Transverse colon (tissue), 4 donors: ENCODE measurements at regions not wholly inside any gene's neighbourhood (a gene's known extent, or its start where the extent isn't known, plus 50 kb on each side); places are given as distances from the start of the nearest gene placed in this dataset.

Experiments
- DNase-seq: peaks from one replicate; pipeline ENCODE4 v3.0.0-alpha.2; 2019
- H3K27ac ChIP-seq, 4 donors: fragments of 200-600 bp; sonication (generic); 2 replicates each; pipeline ENCODE4 v1.5.1; 2016 to 2018; ENCODE audit warnings: inconsistent platforms in 4 of 4
- H3K27me3 ChIP-seq: fragments of 200-600 bp; sonication (generic); 2 replicates; pipeline ENCODE4 v1.5.1; 2017; ENCODE audit warnings: inconsistent platforms
- H3K36me3 ChIP-seq, 4 donors: fragments of 200-600 bp; sonication (generic); 2 replicates each; pipeline ENCODE4 v1.5.1; 2017 to 2019; ENCODE audit warnings: inconsistent platforms in 4 of 4
- H3K4me1 ChIP-seq, 4 donors: fragments of 200-600 bp; sonication (generic); 2 replicates each; pipeline ENCODE4 v1.5.1; 2017 to 2020; ENCODE audit warnings: inconsistent platforms in 4 of 4
- H3K4me3 ChIP-seq, 4 donors: fragments of 200-600 bp; sonication (generic); 1 replicate in 1 of 4; 2 replicates in 3 of 4; pipeline versions ENCODE4 v1.5.1 to v1.6.1; 2017 to 2019; ENCODE audit warnings: inconsistent platforms in 4 of 4
- H3K9me3 ChIP-seq, 2 donors: fragments of 200-600 bp; sonication (generic); 2 replicates each; pipeline ENCODE4 v1.5.1; 2017 to 2019; ENCODE audit warnings: inconsistent platforms in 2 of 2
- CTCF ChIP-seq, 5 experiments: fragments of 200-600 bp in 3 of 5; fragments of 450-650 bp in 2 of 5; sonication (generic) in 3 of 5; IDR thresholded peaks; 1 replicate in 2 of 5; 2 replicates in 3 of 5; pipeline ENCODE4 v1.5.1; 2016 to 2017; ENCODE audit warnings: antibody characterized with exemption in 5 of 5, inconsistent platforms in 3 of 5, mild to moderate bottlenecking in 2 of 5, moderate library complexity in 1 of 5
- EP300 ChIP-seq: sonication (generic); formaldehyde crosslinking; IDR thresholded peaks from one replicate; pipeline ENCODE4 v1.6.1; 2017; ENCODE audit warnings: antibody characterized with exemption, low read depth
- POLR2A ChIP-seq: fragments of 450-650 bp; IDR thresholded peaks from one replicate; pipeline ENCODE4 v1.6.1; 2016; ENCODE audit warnings: antibody characterized with exemption, mild to moderate bottlenecking, moderate library complexity
- POLR2AphosphoS5 ChIP-seq, 3 donors: sonication (generic); formaldehyde crosslinking; IDR thresholded peaks; one replicate each; pipeline ENCODE4 v1.6.1; 2016; ENCODE audit warnings: antibody characterized with exemption in 3 of 3
- WGBS, 2 donors: methylation state at CpG; one replicate each; pipeline ENCODE4 v1.1.5; 2018; ENCODE audit warnings: low coverage in 1 of 2; 5-methylcytosine and 5-hydroxymethylcytosine counted together
- in situ Hi-C, 4 donors: fragments of 200-750 bp; cut with MboI; loops; one replicate each; pipeline versions ENCODE4 v1.15.0 to v1.15.1; 2017; ENCODE audit warnings: low sequenced_read_pairs in 3 of 4, low pct_ligation_motif_present in 1 of 4, low pct_unique_long_range_greater_than_20kb in 1 of 4
- intact Hi-C: fragments of 100-400 bp; cut with DNase I; formaldehyde crosslinking; loops from one replicate; pipeline ENCODE4 v1.15.1; 2023; ENCODE audit warnings: low total_unique reads

GRCh38 chr2:72041638-72042111 lies 106.0 kb downstream of the CYP26B1 start:
- TF ChIP-seq EP300: no peak
- no peak for TF ChIP-seq CTCF (IDR thresholded peaks at IDR 0.05)
- H3K27ac ChIP-seq: no peak overlapping the region
- in situ Hi-C loops (no loop called here), intact Hi-C loops (no loop called here)
- no peaks in the 10 kb centered on the region for H3K36me3 ChIP-seq
- no peak overlapping the region for H3K4me3 ChIP-seq
- no peaks in the 10 kb centered on the region for H3K4me1 ChIP-seq
- DNase-seq: no peak
- 37% methylated on average over 3 of the region's 5 CpGs; no CpG with 5 or more reads in 1 of the 2 donors for WGBS, 2 donors
- peaks cover 8 to 13% of the 10 kb centered on the region in 2 donors for H3K9me3 ChIP-seq
- no peaks in the 10 kb centered on the region for H3K27me3 ChIP-seq

GRCh38 chr2:72040629-72041571 lies 106.8 kb downstream of the CYP26B1 start:
- no peaks in the 10 kb centered on the region for H3K27me3 ChIP-seq
- DNase-seq: no peak
- intact Hi-C loops (no loop called here), in situ Hi-C loops (no loop called here)
- H3K4me1 ChIP-seq: no peaks in the 10 kb centered on the region
- no peaks in the 10 kb centered on the region for H3K36me3 ChIP-seq
- H3K9me3 ChIP-seq: peaks cover 8 to 13% of the 10 kb centered on the region in 2 donors
- H3K27ac ChIP-seq: no peak overlapping the region
- H3K4me3 ChIP-seq: no peak overlapping the region
- no peak for TF ChIP-seq POLR2AphosphoS5 (IDR thresholded peaks at IDR 0.05)
- no peak for TF ChIP-seq EP300
- no peak for TF ChIP-seq CTCF (IDR thresholded peaks at IDR 0.05)
- TF ChIP-seq POLR2A: no peak
- whole genome bisulfite sequencing, 2 donors: 72 to 83% methylated on average over 8 to 12 of the region's 12 CpGs

GRCh38 chr2:72038524-72038923 lies 109.1 kb downstream of the CYP26B1 start:
- no peaks in the 10 kb centered on the region for H3K4me1 ChIP-seq
- TF ChIP-seq CTCF (IDR thresholded peaks at IDR 0.05) (no peak), POLR2AphosphoS5 (IDR thresholded peaks at IDR 0.05) (no peak), EP300 (no peak)
- no peak overlapping the region for H3K4me3 ChIP-seq
- DNase-seq: no peak
- H3K36me3 ChIP-seq: no peaks in the 10 kb centered on the region
- H3K27ac ChIP-seq: no peak overlapping the region
- peaks cover 0 to 4% of the 10 kb centered on the region in 2 donors for H3K9me3 ChIP-seq
- in situ Hi-C loops: no loop called here
- 76 to 91% methylated on average over 4 to 5 of the region's 5 CpGs for WGBS, 2 donors
- no peaks in the 10 kb centered on the region for H3K27me3 ChIP-seq
- intact Hi-C loops: loop anchor here (2.0 kb wide), 1 partner anchor 18 kb away; no protein-coding TSS in a partner anchor

- TF ChIP-seq EP300 (no peak), CTCF (IDR thresholded peaks at IDR 0.05) (no peak), POLR2AphosphoS5 (IDR thresholded peaks at IDR 0.05) (no peak), POLR2A (no peak)
- Histone ChIP-seq H3K9me3 (no peaks in the 10 kb centered on the region), H3K27ac (no peak overlapping the region), H3K36me3 (no peaks in the 10 kb centered on the region), H3K27me3 (no peaks in the 10 kb centered on the region), H3K4me1 (no peaks in the 10 kb centered on the region), H3K4me3 (no peak overlapping the region)
- WGBS, 2 donors: 80% methylated on average over 1 of the region's 5 CpGs; no CpG with 5 or more reads in 1 of the 2 donors
- intact Hi-C loops: no loop called here
- no peak for DNase-seq
- in situ Hi-C loops: no loop called here
These were observed 110.4 kb downstream of the CYP26B1 start for GRCh38 chr2:72037261-72037666.
